H1 (cell line): ENCODE measurements at regions not wholly inside any gene's neighbourhood (a gene's known extent, or its start where the extent isn't known, plus 50 kb on each side); places are given as distances from the start of the nearest gene placed in this dataset.

Experiments used
- ATF2 ChIP-seq: IDR thresholded peaks from 2 replicates; pipeline ENCODE4 v1.6.1; 2012; ENCODE audit warnings: low read length, inconsistent platforms
- CBX5 ChIP-seq: fragments of 300-800, 300-1000 bp; sonication (generic); IDR thresholded peaks from 2 replicates; pipeline ENCODE4 v1.7.1; 2016; ENCODE audit warnings: antibody characterized with exemption, low read length, low read depth
- GABPA ChIP-seq: IDR thresholded peaks from 2 replicates; pipeline ENCODE4 v1.6.1; 2011; ENCODE audit warnings: mild to moderate bottlenecking, low read length, moderate library complexity, borderline replicate concordance; ENCODE audit not compliant: insufficient read depth
- HDAC2 ChIP-seq, 2 experiments: fragments of 300-600 bp in 1 of 2; sonication (generic) in 1 of 2; IDR thresholded peaks; 2 replicates each; pipeline ENCODE4 v1.6.1; 2011 to 2012; ENCODE audit warnings: low read depth in 2 of 2, low read length in 2 of 2, mild to moderate bottlenecking in 2 of 2, moderate library complexity in 2 of 2, borderline replicate concordance in 1 of 2, inconsistent platforms in 1 of 2
- SP4 ChIP-seq: IDR thresholded peaks from 2 replicates; pipeline ENCODE4 v1.6.1; 2012; ENCODE audit warnings: low read length, inconsistent platforms
- ZNF274 ChIP-seq: IDR thresholded peaks from 2 replicates; pipeline ENCODE4 v1.7.0; 2012; ENCODE audit warnings: low read length, borderline replicate concordance; ENCODE audit errors: extremely low read depth

- TF ChIP-seq ATF2 (no peak), SP4 (no peak), GABPA (no peak), HDAC2 (IDR thresholded peaks at IDR 0.05; ENCODE audit: borderline replicate concordance in 1 of 2, low read depth in 2 of 2, low read length in 2 of 2) (no peak), CBX5 (no peak), ZNF274 (no peak)
- TF ChIP-seq, all 59 proteins: peak for 0
Observed at GRCh38 chr2:5555636-5556035, 136.5 kb upstream of the SOX11 start (continued).
